Fibroblast of pulmonary artery (primary cell): ENCODE measurements at regions not wholly inside any gene's neighbourhood (a gene's known extent, or its start where the extent isn't known, plus 50 kb on each side); places are given as distances from the start of the nearest gene placed in this dataset.

ENCODE experiments used
- DNase-seq: peaks from one replicate; pipeline ENCODE4 v3.0.0-alpha.2; 2010; ENCODE audit warnings: low read depth
- H3K4me3 ChIP-seq: replicated peaks from 2 replicates; pipeline ENCODE4 v1.5.1; 2011; ENCODE audit warnings: low read depth, mild to moderate bottlenecking, control low read depth, low read length, moderate library complexity
- CTCF ChIP-seq: IDR thresholded peaks from 2 replicates; pipeline ENCODE4 v1.5.1; 2011; ENCODE audit warnings: mild to moderate bottlenecking, control low read depth, low read length, inconsistent platforms; ENCODE audit errors: missing control alignments

GRCh38 chr4:115678425-115678941 is 565.1 kb upstream of the NDST4 start:
- no peak for TF ChIP-seq CTCF
- H3K4me3 ChIP-seq, result no peak overlapping the region
- no peak for DNase-seq

DNA sequence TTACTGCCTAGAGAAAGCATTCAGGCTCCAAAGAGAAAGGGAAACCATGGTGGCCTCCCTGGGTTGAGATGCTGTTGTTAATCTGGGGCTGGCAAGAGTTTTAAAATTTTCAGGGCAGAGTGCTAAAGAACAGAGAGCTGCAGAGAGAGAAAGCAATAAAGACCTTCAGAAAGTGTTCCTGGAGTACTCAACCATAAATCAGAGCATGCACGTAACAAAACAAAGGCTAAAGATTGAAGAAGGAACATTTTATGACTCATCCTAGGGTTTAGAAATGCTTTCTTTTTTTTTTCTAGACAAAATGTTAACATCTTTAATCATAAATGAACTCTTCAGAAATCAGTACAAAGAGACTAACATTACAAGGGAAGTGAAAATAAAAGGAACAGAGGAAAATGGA is 562.3 kb upstream of the NDST4 start:
- no peak for TF ChIP-seq CTCF
- no peak for DNase-seq
- H3K4me3 ChIP-seq, result no peak overlapping the region

GRCh38 chr4:115674485-115674884 is 561.1 kb upstream of the NDST4 start:
- H3K4me3 ChIP-seq, result no peak overlapping the region
- TF ChIP-seq CTCF, result no peak

DNA sequence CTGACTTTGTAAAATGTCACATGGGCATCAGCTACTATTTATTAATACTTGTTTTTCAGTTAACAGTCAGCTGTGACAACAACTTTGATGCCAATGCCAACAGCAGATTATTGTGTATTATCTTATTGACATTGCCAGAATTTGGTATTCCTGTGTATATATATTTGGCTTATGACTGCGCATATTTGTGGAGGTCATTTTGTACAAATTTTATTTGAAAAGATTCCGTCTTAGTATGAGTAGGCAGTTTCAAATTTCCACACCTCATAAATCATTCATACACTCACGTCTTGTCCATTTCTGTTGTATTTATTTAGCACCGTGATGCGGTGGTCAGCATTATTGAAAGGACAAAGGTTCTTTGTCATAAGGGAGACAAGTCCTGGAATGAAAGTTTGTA is 558.2 kb upstream of the NDST4 start:
- no peak overlapping the region for H3K4me3 ChIP-seq
- no peak for DNase-seq
- TF ChIP-seq CTCF, result no peak

More at GRCh38 chr4:115674485-115674884, 561.1 kb upstream of the NDST4 start:
- DNase-seq, result no peak

DNA sequence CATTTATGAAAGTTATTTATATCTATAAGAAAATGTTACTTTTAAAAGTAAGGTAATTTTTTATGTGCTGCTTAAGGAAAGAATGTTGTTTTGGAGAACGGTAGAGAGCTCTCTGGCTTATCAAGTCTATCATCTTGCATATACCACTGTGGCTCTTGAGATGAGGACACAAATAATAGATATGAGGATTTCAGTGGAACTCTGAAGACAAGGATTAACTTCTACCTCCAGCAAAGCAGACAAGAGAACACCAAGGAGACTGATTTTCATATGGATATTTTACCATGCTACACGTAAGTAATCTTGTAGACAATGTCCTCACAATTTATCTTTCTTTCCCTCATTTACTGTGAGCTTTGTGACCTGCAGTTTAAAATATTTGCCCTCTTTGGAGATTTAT is 557.5 kb upstream of the NDST4 start:
- TF ChIP-seq CTCF, result no peak
- H3K4me3 ChIP-seq, result no peak overlapping the region

GRCh38 chr4:115668396-115668795 is 555.0 kb upstream of the NDST4 start:
- no peak overlapping the region for H3K4me3 ChIP-seq
- DNase-seq, result no peak
- TF ChIP-seq CTCF, result no peak

More for the DNA sequence above, 557.5 kb upstream of the NDST4 start:
- no peak for DNase-seq

DNA sequence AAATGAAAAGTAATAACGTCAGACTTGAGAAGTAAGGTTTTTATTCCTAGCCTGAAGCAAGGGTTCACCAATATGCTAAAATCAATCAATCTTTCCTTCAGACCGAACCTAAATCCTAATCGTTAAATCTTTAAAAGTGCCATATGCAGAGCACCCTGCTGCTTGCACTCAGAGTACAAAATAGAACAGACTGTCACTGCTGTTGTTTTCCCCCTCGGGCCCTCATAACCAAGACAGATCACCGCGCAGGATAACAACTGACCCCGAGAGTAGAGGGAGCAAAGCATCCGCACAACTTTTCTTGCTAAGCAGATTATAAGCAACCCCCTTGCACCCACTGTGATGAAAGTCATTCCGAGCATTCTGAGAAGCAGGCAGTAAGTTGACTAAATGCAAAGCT is 550.9 kb upstream of the NDST4 start:
- no peak overlapping the region for H3K4me3 ChIP-seq
- TF ChIP-seq CTCF, result no peak
- no peak for DNase-seq
